ENCODE measurements at regions not wholly inside any gene's neighbourhood (a gene's known extent, or its start where the extent isn't known, plus 50 kb on each side); places are given as distances from the start of the nearest gene placed in this dataset.

GRCh38 chr15:29990035-29990434 lies 92.7 kb upstream of the GOLGA8J start (continued):
- TF ChIP-seq ZNF274 (IDR thresholded peaks at IDR 0.05; ENCODE audit: borderline replicate concordance, extremely low read depth, low read length): no peak
- no peak for TF ChIP-seq SIN3A (conservative IDR thresholded peaks at IDR 0.05 in 1 of 2, IDR thresholded peaks at IDR 0.05 in 1 of 2; ENCODE audit: low read depth in 1 of 2, low read length in 2 of 2)
- TF ChIP-seq TAF1 (IDR thresholded peaks at IDR 0.05; ENCODE audit: low read depth, low read length): no peak
- no peak for TF ChIP-seq CEBPB (IDR thresholded peaks at IDR 0.05; ENCODE audit: low read depth, low read length)
